ENCODE measurements at regions not wholly inside any gene's neighbourhood (a gene's known extent, or its start where the extent isn't known, plus 50 kb on each side); places are given as distances from the start of the nearest gene placed in this dataset.

- CTCF ChIA-PET: no interaction called here
- no peak for TF ChIP-seq CTCF (IDR thresholded peaks at IDR 0.05; ENCODE audit: insufficient read depth, low read length, missing control alignments)
- POLR2A ChIA-PET: no interaction called here
- no peak for DNase-seq (ENCODE audit: low read depth, low spot score)
- H3K4me3 ChIP-seq (ENCODE audit: low read depth, low read length): no peak overlapping the region
Observed at GRCh38 chr4:123485601-123486000, 89.0 kb downstream of the SPRY1 start.

GRCh38 chr4:123488916-123489315 is 92.3 kb downstream of the SPRY1 start:
- POLR2A ChIA-PET: no interaction called here
- CTCF ChIA-PET: interaction anchor here (1.1 kb wide), 1 partner anchor 9 kb away, joined by 3 read pairs; no protein-coding TSS in a partner anchor
- no peak overlapping the region for H3K4me3 ChIP-seq (ENCODE audit: low read depth, low read length)
- TF ChIP-seq CTCF (IDR thresholded peaks at IDR 0.05; ENCODE audit: insufficient read depth, low read length, missing control alignments): no peak
- DNase-seq (ENCODE audit: low read depth, low spot score): no peak

GRCh38 chr4:123495530-123495929 is 98.9 kb downstream of the SPRY1 start:
- no peak for DNase-seq (ENCODE audit: low read depth, low spot score)
- TF ChIP-seq CTCF (IDR thresholded peaks at IDR 0.05; ENCODE audit: insufficient read depth, low read length, missing control alignments): no peak
- ChIA-PET CTCF (no interaction called here), POLR2A (no interaction called here)
- H3K4me3 ChIP-seq (ENCODE audit: low read depth, low read length): no peak overlapping the region

GRCh38 chr4:123496421-123496820 is 99.8 kb downstream of the SPRY1 start:
- H3K4me3 ChIP-seq (ENCODE audit: low read depth, low read length): no peak overlapping the region
- TF ChIP-seq CTCF (IDR thresholded peaks at IDR 0.05; ENCODE audit: insufficient read depth, low read length, missing control alignments): no peak
- ChIA-PET CTCF (no interaction called here), POLR2A (no interaction called here)
- no peak for DNase-seq (ENCODE audit: low read depth, low spot score)

GRCh38 chr4:123497340-123497739 is 100.7 kb downstream of the SPRY1 start:
- H3K4me3 ChIP-seq (ENCODE audit: low read depth, low read length): no peak overlapping the region
- POLR2A ChIA-PET: no interaction called here
- DNase-seq (ENCODE audit: low read depth, low spot score): no peak
- no peak for TF ChIP-seq CTCF (IDR thresholded peaks at IDR 0.05; ENCODE audit: insufficient read depth, low read length, missing control alignments)
- CTCF ChIA-PET: no interaction called here

GRCh38 chr4:123501733-123502132 is 105.1 kb downstream of the SPRY1 start:
- H3K4me3 ChIP-seq (ENCODE audit: low read depth, low read length): no peak overlapping the region
- TF ChIP-seq CTCF (IDR thresholded peaks at IDR 0.05; ENCODE audit: insufficient read depth, low read length, missing control alignments): no peak
- no peak for DNase-seq (ENCODE audit: low read depth, low spot score)
- ChIA-PET CTCF (no interaction called here), POLR2A (no interaction called here)
